Nephron progenitor cell (in vitro differentiated cells): ENCODE measurements at regions not wholly inside any gene's neighbourhood (a gene's known extent, or its start where the extent isn't known, plus 50 kb on each side); places are given as distances from the start of the nearest gene placed in this dataset.

Experiments used
- DNase-seq: peaks from one replicate; pipeline ENCODE4 v3.0.0; 2021
- H3K27ac Mint-ChIP-seq: 2 replicates; pipeline ENCODE4 v1.8.0; 2021; ENCODE audit warnings: mild to moderate bottlenecking, moderate library complexity, mixed read lengths
- H3K27me3 Mint-ChIP-seq: 2 replicates; pipeline ENCODE4 v1.8.0; 2021; ENCODE audit warnings: mild to moderate bottlenecking, low read depth, mixed read lengths; ENCODE audit not compliant: poor library complexity
- H3K36me3 Mint-ChIP-seq: 2 replicates; pipeline ENCODE4 v1.8.0; 2021; ENCODE audit warnings: low read depth, mixed read lengths
- H3K4me1 Mint-ChIP-seq: 2 replicates; pipeline ENCODE4 v1.8.0; 2021; ENCODE audit warnings: mixed read lengths
- H3K4me3 Mint-ChIP-seq: 2 replicates; pipeline ENCODE4 v1.8.0; 2021; ENCODE audit warnings: mild to moderate bottlenecking, moderate library complexity, mixed read lengths
- H3K9me3 Mint-ChIP-seq: 2 replicates; pipeline ENCODE4 v1.8.0; 2021; ENCODE audit warnings: mild to moderate bottlenecking, moderate library complexity, mixed read lengths
- CTCF ChIP-seq: fragments of 200-600 bp; sonication (generic); IDR thresholded peaks from 2 replicates; pipeline ENCODE4 v1.5.0; 2021; ENCODE audit warnings: antibody characterized with exemption

GRCh38 chr10:113980408-113981087 lies 63.1 kb upstream of the ADRB1 start:
- Mint-ChIP-seq H3K36me3 (no peaks in the 10 kb centered on the region), H3K27me3 (no peaks in the 10 kb centered on the region), H3K9me3 (no peaks in the 10 kb centered on the region), H3K27ac (no peak overlapping the region), H3K4me3 (no peak overlapping the region), H3K4me1 (no peaks in the 10 kb centered on the region)
- no peak for TF ChIP-seq CTCF
- DNase-seq: no peak

GRCh38 chr10:113982296-113982695 lies 61.4 kb upstream of the ADRB1 start:
- DNase-seq: no peak
- H3K4me1 Mint-ChIP-seq: no peaks in the 10 kb centered on the region
- no peaks in the 10 kb centered on the region for H3K27me3 Mint-ChIP-seq
- no peak for TF ChIP-seq CTCF
- no peaks in the 10 kb centered on the region for H3K36me3 Mint-ChIP-seq
- H3K27ac Mint-ChIP-seq: no peak overlapping the region
- H3K4me3 Mint-ChIP-seq: no peak overlapping the region
- H3K9me3 Mint-ChIP-seq: no peaks in the 10 kb centered on the region

GRCh38 chr10:113982769-113983168 lies 60.9 kb upstream of the ADRB1 start:
- Mint-ChIP-seq H3K27me3 (no peaks in the 10 kb centered on the region), H3K9me3 (peaks cover 3% of the 10 kb centered on the region), H3K27ac (no peak overlapping the region)

GRCh38 chr10:113983552-113983951 lies 60.1 kb upstream of the ADRB1 start:
- Mint-ChIP-seq H3K27ac (no peak overlapping the region), H3K9me3 (peaks cover 7% of the 10 kb centered on the region), H3K4me3 (no peak overlapping the region), H3K36me3 (no peaks in the 10 kb centered on the region), H3K27me3 (no peaks in the 10 kb centered on the region), H3K4me1 (no peaks in the 10 kb centered on the region)
- TF ChIP-seq CTCF: no peak
- no peak for DNase-seq

More at GRCh38 chr10:113982769-113983168, 60.9 kb upstream of the ADRB1 start:
- no peak overlapping the region for H3K4me3 Mint-ChIP-seq
- no peak for DNase-seq
- H3K4me1 Mint-ChIP-seq: no peaks in the 10 kb centered on the region
- no peak for TF ChIP-seq CTCF
- no peaks in the 10 kb centered on the region for H3K36me3 Mint-ChIP-seq

DNA sequence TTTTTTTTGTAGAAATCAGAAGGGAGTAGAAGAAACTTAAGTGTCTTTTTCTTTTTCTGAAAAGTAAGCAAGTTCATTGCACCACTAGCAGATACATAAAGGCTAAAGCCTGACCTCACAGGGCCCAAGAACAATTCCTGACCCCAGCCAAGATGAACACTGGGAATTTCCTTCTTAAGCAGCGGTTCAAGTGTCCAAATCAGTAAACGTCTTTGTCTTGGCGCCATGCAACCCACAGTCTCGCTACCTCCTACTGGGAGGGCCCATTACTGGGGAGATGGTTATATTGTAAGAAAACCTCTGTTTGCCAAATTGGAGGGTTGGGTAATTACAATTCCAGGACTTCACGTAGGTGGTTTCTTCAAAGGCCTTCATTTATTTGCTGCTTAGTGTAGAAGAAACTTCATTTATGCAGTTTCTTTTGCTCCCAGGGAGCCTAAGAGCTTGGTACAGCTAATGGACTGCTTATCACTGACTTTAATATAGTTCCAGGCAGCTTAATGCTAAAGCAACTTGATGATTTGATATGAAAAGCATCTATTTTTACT lies 58.3 kb upstream of the ADRB1 start:
- no peak for DNase-seq
- Mint-ChIP-seq H3K9me3 (peaks cover 7% of the 10 kb centered on the region), H3K36me3 (no peaks in the 10 kb centered on the region), H3K27ac (no peak overlapping the region), H3K4me1 (no peaks in the 10 kb centered on the region), H3K27me3 (peaks cover under 1% of the 10 kb centered on the region), H3K4me3 (no peak overlapping the region)
- TF ChIP-seq CTCF: no peak

- Mint-ChIP-seq H3K4me1 (no peaks in the 10 kb centered on the region), H3K27me3 (peaks cover 4% of the 10 kb centered on the region), H3K36me3 (no peaks in the 10 kb centered on the region), H3K27ac (no peak overlapping the region), H3K4me3 (no peak overlapping the region), H3K9me3 (peaks cover 7% of the 10 kb centered on the region)
- TF ChIP-seq CTCF: no peak
- no peak for DNase-seq
These were observed 57.4 kb upstream of the ADRB1 start for GRCh38 chr10:113986316-113986715.
